ENCODE measurements at regions not wholly inside any gene's neighbourhood (a gene's known extent, or its start where the extent isn't known, plus 50 kb on each side); places are given as distances from the start of the nearest gene placed in this dataset.

- TF ChIP-seq CTCF (conservative IDR thresholded peaks at IDR 0.05 in 1 of 2, IDR thresholded peaks at IDR 0.05 in 1 of 2; ENCODE audit: extremely low read depth in 1 of 2, insufficient read depth in 1 of 2, low read depth in 1 of 2, low read length in 2 of 2) (no peak), EZH2 (IDR thresholded peaks at IDR 0.05; ENCODE audit: borderline replicate concordance, low read length) (no peak)
Observed at GRCh38 chr19:34313188-34313587, 51.8 kb upstream of the GPI start.

All from mammary epithelial cell (primary cell).